DND-41 (cell line): ENCODE measurements at regions not wholly inside any gene's neighbourhood (a gene's known extent, or its start where the extent isn't known, plus 50 kb on each side); places are given as distances from the start of the nearest gene placed in this dataset.

Source experiments
- CTCF ChIP-seq: IDR thresholded peaks from 2 replicates; pipeline ENCODE4 v1.5.1; 2012; ENCODE audit warnings: borderline replicate concordance, low read length, moderate library complexity, mild to moderate bottlenecking; ENCODE audit not compliant: poor library complexity, severe bottlenecking; ENCODE audit errors: extremely low read depth
- EZH2 ChIP-seq: IDR thresholded peaks from 3 replicates; pipeline ENCODE4 v1.6.1; 2012; ENCODE audit warnings: borderline replicate concordance, low read depth, mild to moderate bottlenecking, moderate library complexity, low read length, inconsistent platforms; ENCODE audit not compliant: severe bottlenecking

- TF ChIP-seq CTCF: no peak
- TF ChIP-seq EZH2: no peak
Measured at GRCh38 chr10:83983578-83984255, 155.6 kb upstream of the GHITM start.
